ENCODE measurements at regions not wholly inside any gene's neighbourhood (a gene's known extent, or its start where the extent isn't known, plus 50 kb on each side); places are given as distances from the start of the nearest gene placed in this dataset.

GRCh38 chr20:22716821-22717351 is 132.5 kb upstream of the FOXA2 start:
- Histone ChIP-seq H3K79me2 (ENCODE audit: insufficient read depth) (no peaks in the 10 kb centered on the region), H3K4me1 (ENCODE audit: control insufficient read depth in 1 of 2, insufficient read depth in 2 of 2, low read depth in 1 of 2, low read length in 1 of 2) (no peaks in the 10 kb centered on the region), H3K9me3 (no peaks in the 10 kb centered on the region), H4K20me1 (ENCODE audit: insufficient read depth) (no peaks in the 10 kb centered on the region), H3K27ac (ENCODE audit: low read depth in 2 of 2, low read length in 1 of 2) (no peak overlapping the region), H3K4me3 (ENCODE audit: low read depth in 2 of 2, low read length in 1 of 2) (0 out of 4 replicates have a peak overlapping the region, but pooled peaks of 1 of the 2 experiments have one; percentile 11), H3K9me2 (no peaks in the 10 kb centered on the region), H3K27me3 (ENCODE audit: insufficient read depth) (no peaks in the 10 kb centered on the region), H3K4me2 (peak overlapping the region; percentile 58), H2AFZ (ENCODE audit: low read depth) (no peak overlapping the region), H3K36me3 (replicated peaks in 1 of 2; ENCODE audit: control insufficient read depth in 1 of 2, insufficient read depth in 2 of 2, low read length in 1 of 2) (no peaks in the 10 kb centered on the region), H3F3A (replicated peaks; ENCODE audit: insufficient read depth) (no peaks in the 10 kb centered on the region), H3K9ac (no peak overlapping the region)
- DNase-seq: no peak
- CTCF ChIA-PET: no interaction called here
- POLR2A ChIA-PET: no interaction called here
- TF ChIP-seq TCF12 (IDR thresholded peaks at IDR 0.05): no peak
- no peak for TF ChIP-seq POLR2AphosphoS5 (IDR thresholded peaks at IDR 0.05; ENCODE audit: low read depth, low read length)
- TF ChIP-seq RXRA (IDR thresholded peaks at IDR 0.05; ENCODE audit: borderline replicate concordance, low read depth): no peak
- no peak for TF ChIP-seq MEF2A (IDR thresholded peaks at IDR 0.05; ENCODE audit: borderline replicate concordance, low read depth)
- TF ChIP-seq JUND (IDR thresholded peaks at IDR 0.05): no peak
- no peak for TF ChIP-seq FOXJ3 (CRISPR knock-in tag; IDR thresholded peaks at IDR 0.05)
- no peak for TF ChIP-seq ELF1 (IDR thresholded peaks at IDR 0.05)
- no peak for TF ChIP-seq MAX (IDR thresholded peaks at IDR 0.05; ENCODE audit: low read depth)
- TF ChIP-seq, protein P1, sequence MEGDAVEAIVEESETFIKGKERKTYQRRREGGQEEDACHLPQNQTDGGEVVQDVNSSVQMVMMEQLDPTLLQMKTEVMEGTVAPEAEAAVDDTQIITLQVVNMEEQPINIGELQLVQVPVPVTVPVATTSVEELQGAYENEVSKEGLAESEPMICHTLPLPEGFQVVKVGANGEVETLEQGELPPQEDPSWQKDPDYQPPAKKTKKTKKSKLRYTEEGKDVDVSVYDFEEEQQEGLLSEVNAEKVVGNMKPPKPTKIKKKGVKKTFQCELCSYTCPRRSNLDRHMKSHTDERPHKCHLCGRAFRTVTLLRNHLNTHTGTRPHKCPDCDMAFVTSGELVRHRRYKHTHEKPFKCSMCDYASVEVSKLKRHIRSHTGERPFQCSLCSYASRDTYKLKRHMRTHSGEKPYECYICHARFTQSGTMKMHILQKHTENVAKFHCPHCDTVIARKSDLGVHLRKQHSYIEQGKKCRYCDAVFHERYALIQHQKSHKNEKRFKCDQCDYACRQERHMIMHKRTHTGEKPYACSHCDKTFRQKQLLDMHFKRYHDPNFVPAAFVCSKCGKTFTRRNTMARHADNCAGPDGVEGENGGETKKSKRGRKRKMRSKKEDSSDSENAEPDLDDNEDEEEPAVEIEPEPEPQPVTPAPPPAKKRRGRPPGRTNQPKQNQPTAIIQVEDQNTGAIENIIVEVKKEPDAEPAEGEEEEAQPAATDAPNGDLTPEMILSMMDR (IDR thresholded peaks at IDR 0.05): no peak
- TF ChIP-seq, protein P2, sequence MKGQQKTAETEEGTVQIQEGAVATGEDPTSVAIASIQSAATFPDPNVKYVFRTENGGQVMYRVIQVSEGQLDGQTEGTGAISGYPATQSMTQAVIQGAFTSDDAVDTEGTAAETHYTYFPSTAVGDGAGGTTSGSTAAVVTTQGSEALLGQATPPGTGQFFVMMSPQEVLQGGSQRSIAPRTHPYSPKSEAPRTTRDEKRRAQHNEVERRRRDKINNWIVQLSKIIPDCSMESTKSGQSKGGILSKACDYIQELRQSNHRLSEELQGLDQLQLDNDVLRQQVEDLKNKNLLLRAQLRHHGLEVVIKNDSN (IDR thresholded peaks at IDR 0.05; ENCODE audit: borderline replicate concordance, low read depth): no peak
- no peak for TF ChIP-seq EZH2phosphoT487 (IDR thresholded peaks at IDR 0.05; ENCODE audit: borderline replicate concordance, low read depth)
- TF ChIP-seq GABPA (IDR thresholded peaks at IDR 0.05; ENCODE audit: low read depth): no peak
- no peak for TF ChIP-seq FOSL2 (IDR thresholded peaks at IDR 0.05; ENCODE audit: borderline replicate concordance, low read depth)
- no peak for TF ChIP-seq EP300 (IDR thresholded peaks at IDR 0.05; ENCODE audit: borderline replicate concordance in 1 of 2, low read depth in 1 of 2, low read length in 1 of 2)
- TF ChIP-seq, protein P3, sequence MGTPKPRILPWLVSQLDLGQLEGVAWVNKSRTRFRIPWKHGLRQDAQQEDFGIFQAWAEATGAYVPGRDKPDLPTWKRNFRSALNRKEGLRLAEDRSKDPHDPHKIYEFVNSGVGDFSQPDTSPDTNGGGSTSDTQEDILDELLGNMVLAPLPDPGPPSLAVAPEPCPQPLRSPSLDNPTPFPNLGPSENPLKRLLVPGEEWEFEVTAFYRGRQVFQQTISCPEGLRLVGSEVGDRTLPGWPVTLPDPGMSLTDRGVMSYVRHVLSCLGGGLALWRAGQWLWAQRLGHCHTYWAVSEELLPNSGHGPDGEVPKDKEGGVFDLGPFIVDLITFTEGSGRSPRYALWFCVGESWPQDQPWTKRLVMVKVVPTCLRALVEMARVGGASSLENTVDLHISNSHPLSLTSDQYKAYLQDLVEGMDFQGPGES (IDR thresholded peaks at IDR 0.05; ENCODE audit: low read depth, low read length): no peak
- TF ChIP-seq GATA2 (CRISPR knock-in tag; IDR thresholded peaks at IDR 0.05): no peak
- TF ChIP-seq FOXM1 (IDR thresholded peaks at IDR 0.05; ENCODE audit: low read depth): no peak
- TF ChIP-seq RCOR1 (IDR thresholded peaks at IDR 0.05; ENCODE audit: low read length): no peak
- WGBS (ENCODE audit: low lambda C conversion rate): 5% methylated on average over 5 of the region's 5 CpGs

All from SK-N-SH (cell line).